HEK293T (cell line): ENCODE measurements at regions not wholly inside any gene's neighbourhood (a gene's known extent, or its start where the extent isn't known, plus 50 kb on each side); places are given as distances from the start of the nearest gene placed in this dataset.

Experiments used
- ARNT ChIP-seq: fragments of 450-650 bp; IDR thresholded peaks from 2 replicates; pipeline ENCODE4 v1.6.1; 2017; ENCODE audit warnings: mild to moderate bottlenecking
- BHLHE40 ChIP-seq: fragments of 450-650 bp; IDR thresholded peaks from 2 replicates; pipeline ENCODE4 v1.6.1; 2016; ENCODE audit warnings: mild to moderate bottlenecking, moderate library complexity, borderline replicate concordance
- ELF4 ChIP-seq: fragments of 450-650 bp; IDR thresholded peaks from 2 replicates; pipeline ENCODE4 v1.6.1; 2017; ENCODE audit warnings: antibody characterized with exemption
- FOXA1 ChIP-seq: fragments of 450-650 bp; IDR thresholded peaks from 2 replicates; pipeline ENCODE4 v1.6.1; 2016; ENCODE audit warnings: mild to moderate bottlenecking
- FOXK2 ChIP-seq: fragments of 450-650 bp; IDR thresholded peaks from 2 replicates; pipeline ENCODE4 v1.6.1; 2016; ENCODE audit warnings: mild to moderate bottlenecking
- FOXM1 ChIP-seq: fragments of 450-650 bp; IDR thresholded peaks from 2 replicates; pipeline ENCODE4 v1.6.1; 2017; ENCODE audit warnings: mild to moderate bottlenecking, borderline replicate concordance
- HDGF ChIP-seq: fragments of 450-650 bp; IDR thresholded peaks from 2 replicates; pipeline ENCODE4 v1.6.1; 2017; ENCODE audit warnings: antibody characterized with exemption, borderline replicate concordance
- L3MBTL2 ChIP-seq: fragments of 450-650 bp; conservative IDR thresholded peaks from 2 replicates; pipeline ENCODE4 v1.6.1; 2016; ENCODE audit warnings: mild to moderate bottlenecking
- NFRKB ChIP-seq: fragments of 450-650 bp; IDR thresholded peaks from 2 replicates; pipeline ENCODE4 v1.6.1; 2016; ENCODE audit warnings: mild to moderate bottlenecking, moderate library complexity
- PKNOX1 ChIP-seq: fragments of 450-650 bp; IDR thresholded peaks from 2 replicates; pipeline ENCODE4 v1.6.1; 2016
- SP1 ChIP-seq: fragments of 450-650 bp; IDR thresholded peaks from 2 replicates; pipeline ENCODE4 v1.6.1; 2017
- SUZ12 ChIP-seq: fragments of 450-650 bp; IDR thresholded peaks from 2 replicates; pipeline ENCODE4 v1.6.1; 2016; ENCODE audit warnings: mild to moderate bottlenecking
- TARDBP ChIP-seq: fragments of 450-650 bp; IDR thresholded peaks from 2 replicates; pipeline ENCODE4 v1.6.1; 2016

GRCh38 chr13:89269737-89270136 lies 1598.6 kb downstream of the SLITRK5 start:
- TF ChIP-seq ARNT (no peak), NFRKB (no peak), SP1 (no peak), PKNOX1 (no peak), FOXA1 (no peak), L3MBTL2 (no peak), BHLHE40 (no peak), HDGF (no peak), FOXM1 (no peak), FOXK2 (no peak), SUZ12 (no peak), TARDBP (no peak), ELF4 (no peak)
